ENCODE measurements at regions not wholly inside any gene's neighbourhood (a gene's known extent, or its start where the extent isn't known, plus 50 kb on each side); places are given as distances from the start of the nearest gene placed in this dataset.

- intact Hi-C loops (cut with DNase I; ENCODE audit: low total_unique reads) = no loop called here
- TF ChIP-seq EP300 (IDR thresholded peaks at IDR 0.05) = no peak
- no peak for TF ChIP-seq CTCF (IDR thresholded peaks at IDR 0.05)
- no peak for TF ChIP-seq POLR2AphosphoS5 (IDR thresholded peaks at IDR 0.05)
- no peak for TF ChIP-seq POLR2A (IDR thresholded peaks at IDR 0.05)
- 81 to 96% (median 89%) methylated on average over 8 to 11 of the region's 11 CpGs for WGBS, 5 donors
- Histone ChIP-seq H3K27ac (no peak overlapping the region), H3K4me3 (no peak overlapping the region), H3K27me3 (no peaks in the 10 kb centered on the region), H3K36me3 (no peaks in the 10 kb centered on the region), H3K4me1 (peaks cover 22 to 67% (median 33%) of the 10 kb centered on the region in 4 donors), H3K9me3 (no peaks in the 10 kb centered on the region)
- no peak for DNase-seq
These were observed 273.1 kb downstream of the UACA start for GRCh38 chr15:70490148-70490837.

DNA sequence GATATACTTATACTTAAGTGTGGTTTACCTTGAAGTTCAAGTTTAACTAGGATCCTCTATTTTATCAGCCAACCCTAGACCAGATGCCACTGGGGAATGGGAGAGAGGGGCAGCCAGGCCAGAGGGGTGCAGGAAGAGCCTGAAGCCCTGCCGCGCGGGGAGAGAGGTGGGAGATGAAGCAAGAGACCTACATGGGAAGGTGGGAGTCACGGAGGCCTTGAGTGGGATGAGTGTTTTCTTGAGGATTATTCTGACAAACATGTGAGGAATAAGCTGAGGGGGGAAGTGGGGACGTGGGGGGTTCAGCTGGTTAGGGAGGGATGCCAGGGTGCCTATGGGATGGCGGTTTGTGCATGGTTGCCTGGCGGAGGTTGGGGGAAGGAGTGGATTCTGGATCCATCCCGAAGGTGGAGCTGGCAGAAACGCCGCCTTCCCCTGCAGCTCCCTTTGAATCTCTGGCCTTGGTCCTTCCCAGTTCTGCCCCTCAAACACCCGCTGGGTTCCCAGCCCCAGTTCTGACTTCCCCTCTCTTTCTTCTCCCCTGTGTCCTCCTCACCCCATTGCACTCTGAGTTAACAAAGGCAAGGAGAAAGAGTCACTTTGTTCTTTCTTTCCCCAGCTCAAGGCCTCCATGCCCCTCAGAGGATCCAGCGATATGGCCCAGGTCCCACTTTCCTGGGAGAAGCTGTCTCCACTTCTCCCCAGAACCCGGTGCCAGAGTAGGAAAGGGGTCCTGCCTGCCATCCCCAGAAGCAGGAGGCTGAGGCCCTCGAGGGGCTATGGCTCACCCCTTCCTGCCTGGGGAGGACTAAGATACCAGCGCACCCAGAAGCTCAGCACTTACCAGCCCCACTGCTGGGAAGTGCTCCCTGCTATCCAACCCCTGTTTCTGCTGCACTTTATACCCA is 274.2 kb downstream of the UACA start:
- no peak overlapping the region for H3K4me3 ChIP-seq
- H3K4me1 ChIP-seq = peaks cover 15 to 56% (median 22%) of the 10 kb centered on the region in 4 donors
- no peak overlapping the region for H3K27ac ChIP-seq
- H3K36me3 ChIP-seq = no peaks in the 10 kb centered on the region
- H3K9me3 ChIP-seq = no peaks in the 10 kb centered on the region
- TF ChIP-seq EP300 (IDR thresholded peaks at IDR 0.05) (no peak), POLR2A (IDR thresholded peaks at IDR 0.05) (no peak), CTCF (IDR thresholded peaks at IDR 0.05) (no peak), POLR2AphosphoS5 (IDR thresholded peaks at IDR 0.05) (no peak)
- H3K27me3 ChIP-seq = no peaks in the 10 kb centered on the region
- DNase-seq = no peak
- intact Hi-C loops (cut with DNase I; ENCODE audit: low total_unique reads) = loop anchor here (5.0 kb wide), 2 partner anchors 912 to 1012 kb away; no protein-coding TSS in a partner anchor
- WGBS, 5 donors = 79 to 91% (median 88%) methylated on average over 14 to 15 of the region's 15 CpGs

DNA sequence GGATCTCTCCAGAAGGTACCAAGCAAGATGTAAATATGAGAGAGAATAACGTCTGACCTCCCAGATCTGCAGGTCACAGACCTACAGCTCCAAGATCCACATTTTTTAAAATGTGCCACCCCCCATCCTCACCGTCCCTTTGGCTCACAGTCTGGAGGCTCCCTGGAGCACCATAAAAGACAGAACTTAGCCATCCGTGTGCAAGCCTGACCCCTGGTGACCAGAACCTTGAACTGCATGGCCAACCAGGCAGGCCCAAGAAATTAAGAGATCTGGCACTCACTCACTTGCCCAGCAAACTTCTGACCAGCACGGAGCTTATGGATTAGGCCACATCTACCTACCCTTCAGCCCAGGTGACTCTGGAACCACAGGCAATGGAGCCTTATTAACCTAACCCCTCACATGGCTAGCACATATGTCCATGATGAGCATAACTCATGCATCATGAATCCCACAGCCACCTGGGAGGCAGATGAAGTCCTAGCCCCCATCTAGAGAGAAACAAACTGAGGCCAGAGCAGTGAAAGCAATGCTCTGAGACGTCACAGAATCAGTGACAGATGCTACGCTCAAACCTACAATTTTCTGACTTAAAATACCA is 275.3 kb downstream of the UACA start:
- H3K27me3 ChIP-seq = no peaks in the 10 kb centered on the region
- H3K36me3 ChIP-seq = no peaks in the 10 kb centered on the region
- 25 to 29% (median 28%) methylated on average over 5 to 6 of the region's 6 CpGs for WGBS, 5 donors
- intact Hi-C loops (cut with DNase I; ENCODE audit: low total_unique reads) = loop anchor here (5.0 kb wide), 2 partner anchors 911 to 1011 kb away; no protein-coding TSS in a partner anchor
- H3K9me3 ChIP-seq = no peaks in the 10 kb centered on the region
- H3K4me3 ChIP-seq = no peak overlapping the region
- TF ChIP-seq CTCF (IDR thresholded peaks at IDR 0.05) (peak in 5 of 7 experiments; percentile 95 to 99 (median 98)), POLR2A (IDR thresholded peaks at IDR 0.05) (no peak)
- peaks cover 8 to 54% (median 13%) of the 10 kb centered on the region in 4 donors for H3K4me1 ChIP-seq
- DNase-seq = peak; percentile 85 to 88
- no peak overlapping the region for H3K27ac ChIP-seq

DNA sequence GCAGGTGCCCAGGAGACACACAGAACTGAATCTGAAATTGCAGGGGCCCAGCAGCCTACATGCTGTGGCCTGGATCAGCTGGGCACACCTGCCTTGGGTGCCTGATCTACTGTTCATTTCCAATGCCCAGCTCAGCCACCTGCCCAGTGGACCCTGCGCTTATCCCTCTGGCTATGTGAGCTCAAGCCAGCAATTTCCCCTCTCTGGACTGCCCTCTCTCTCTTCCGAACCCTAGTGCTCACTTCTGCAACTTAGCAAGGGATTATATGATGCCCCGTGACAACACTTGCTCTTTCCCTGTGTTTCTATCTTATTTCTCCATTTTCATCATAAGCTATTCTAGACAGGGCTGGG is 276.0 kb downstream of the UACA start:
- intact Hi-C loops (cut with DNase I; ENCODE audit: low total_unique reads) = loop anchor here (5.0 kb wide), 2 partner anchors 910 to 1010 kb away; no protein-coding TSS in a partner anchor
- DNase-seq = no peak
- TF ChIP-seq CTCF (IDR thresholded peaks at IDR 0.05) = no peak
- TF ChIP-seq POLR2A (IDR thresholded peaks at IDR 0.05) = no peak
- TF ChIP-seq EP300 (IDR thresholded peaks at IDR 0.05) = no peak
- TF ChIP-seq POLR2AphosphoS5 (IDR thresholded peaks at IDR 0.05) = no peak
- peaks cover under 1 to 50% (median 9%) of the 10 kb centered on the region in 4 donors for H3K4me1 ChIP-seq
- 86 to 96% (median 91%) methylated on average over 3 of the region's 3 CpGs for WGBS, 5 donors
- H3K36me3 ChIP-seq = no peaks in the 10 kb centered on the region
- H3K9me3 ChIP-seq = no peaks in the 10 kb centered on the region
- peak overlapping the region in 2 of 5 donors; percentile 46 to 55 for H3K27ac ChIP-seq
- H3K4me3 ChIP-seq = no peak overlapping the region
- no peaks in the 10 kb centered on the region for H3K27me3 ChIP-seq

Data from stomach (tissue), 8 donors.